Endodermal cell (in vitro differentiated cells): ENCODE measurements at regions not wholly inside any gene's neighbourhood (a gene's known extent, or its start where the extent isn't known, plus 50 kb on each side); places are given as distances from the start of the nearest gene placed in this dataset.

ENCODE experiments used
- DNase-seq: peaks from one replicate; pipeline ENCODE4 v3.0.0-alpha.2; 2017
- H3K27ac ChIP-seq: 2 replicates; pipeline ENCODE4 v1.5.1; 2013; ENCODE audit warnings: mild to moderate bottlenecking, low read depth, low read length, moderate library complexity
- H3K27me3 ChIP-seq: 2 replicates; pipeline ENCODE4 v1.6.1; 2013; ENCODE audit warnings: mild to moderate bottlenecking, low read length, moderate library complexity; ENCODE audit not compliant: insufficient read depth, control insufficient read depth, poor library complexity, severe bottlenecking
- H3K36me3 ChIP-seq: 2 replicates; pipeline ENCODE4 v1.7.0; 2013; ENCODE audit warnings: mild to moderate bottlenecking, low read length, moderate library complexity; ENCODE audit not compliant: control insufficient read depth, insufficient read depth
- H3K4me1 ChIP-seq: one replicate; pipeline ENCODE4 v1.7.0; 2013; ENCODE audit warnings: low read length; ENCODE audit not compliant: control insufficient read depth, insufficient read depth
- H3K4me3 ChIP-seq: 2 replicates; pipeline ENCODE4 v1.5.1; 2013; ENCODE audit warnings: mild to moderate bottlenecking, low read length, moderate library complexity
- H3K9ac ChIP-seq: 2 replicates; pipeline ENCODE4 v1.6.1; 2013; ENCODE audit warnings: mild to moderate bottlenecking, low read length, moderate library complexity; ENCODE audit not compliant: poor library complexity, severe bottlenecking; ENCODE audit errors: extremely low read depth
- H3K9me3 ChIP-seq: 2 replicates; pipeline ENCODE4 v1.6.1; 2013; ENCODE audit warnings: mild to moderate bottlenecking, low read length, moderate library complexity; ENCODE audit not compliant: control insufficient read depth
- H3K27ac Mint-ChIP-seq: 2 replicates; pipeline ENCODE4 v1.8.0; 2020; ENCODE audit warnings: mixed read lengths
- H3K27me3 Mint-ChIP-seq: 2 replicates; pipeline ENCODE4 v1.8.0; 2021; ENCODE audit warnings: mild to moderate bottlenecking, mixed read lengths; ENCODE audit not compliant: insufficient read depth
- H3K36me3 Mint-ChIP-seq: 2 replicates; pipeline ENCODE4 v1.8.0; 2020; ENCODE audit warnings: low read depth, mixed read lengths
- H3K4me1 Mint-ChIP-seq: 2 replicates; pipeline ENCODE4 v1.8.0; 2020; ENCODE audit warnings: mixed read lengths
- H3K4me3 Mint-ChIP-seq: 2 replicates; pipeline ENCODE4 v1.8.0; 2020; ENCODE audit warnings: mild to moderate bottlenecking, moderate library complexity, mixed read lengths
- H3K9me3 Mint-ChIP-seq: 2 replicates; pipeline ENCODE4 v1.8.0; 2020; ENCODE audit warnings: mild to moderate bottlenecking, mixed read lengths
- CTCF ChIP-seq: fragments of 200-600 bp; sonication (generic); conservative IDR thresholded peaks from 2 replicates; pipeline ENCODE4 v1.5.0; 2021; ENCODE audit warnings: antibody characterized with exemption, mild to moderate bottlenecking
- WGBS, 2 experiments: methylation state at CpG; one replicate each; pipeline versions ENCODE4 v1.1.5 to v1.1.7; 2013; ENCODE audit warnings: missing lambda C conversion rate in 2 of 2, mixed read lengths in 1 of 2; ENCODE audit not compliant: insufficient coverage in 1 of 2, insufficient read length in 1 of 2; 5-methylcytosine and 5-hydroxymethylcytosine counted together

- no peak for TF ChIP-seq CTCF
- no peak overlapping the region for H3K4me3 ChIP-seq
- no peak overlapping the region for H3K27ac ChIP-seq
- 93 to 96% methylated on average over 5 to 28 of the region's 28 CpGs for WGBS, 2 experiments
- Mint-ChIP-seq H3K4me1 (no peaks in the 10 kb centered on the region), H3K27ac (no peak overlapping the region), H3K27me3 (peaks cover 5% of the 10 kb centered on the region), H3K36me3 (no peaks in the 10 kb centered on the region), H3K9me3 (peaks cover 10% of the 10 kb centered on the region), H3K4me3 (no peak overlapping the region)
- H3K27me3 ChIP-seq = no peaks in the 10 kb centered on the region
- DNase-seq = no peak
- no peaks in the 10 kb centered on the region for H3K36me3 ChIP-seq
- no peaks in the 10 kb centered on the region for H3K9me3 ChIP-seq
- H3K9ac ChIP-seq = no peak overlapping the region
- no peaks in the 10 kb centered on the region for H3K4me1 ChIP-seq
Observed at GRCh38 chr11:60647087-60647486, 52.3 kb upstream of the MS4A8 start.
